Activated CD8-positive, alpha-beta T cell treated with anti-CD3 and anti-CD28 coated beads, Interleukin-2, amount 10 ng/mL, durations not matched to agents 7 days and 5 days (primary cell): ENCODE measurements at regions not wholly inside any gene's neighbourhood (a gene's known extent, or its start where the extent isn't known, plus 50 kb on each side); places are given as distances from the start of the nearest gene placed in this dataset.
"Not testable (repeated sequence)": the region's sequence is repeated elsewhere in the genome, so short reads cannot be mapped to it uniquely, and the experiment has no call there.

Experiments used
- ATAC-seq: fragments of 150-1000 bp; cut with Tn5 transposase; one replicate; pipeline ENCODE4 v1.10.0; 2021; ENCODE audit warnings: moderate library complexity
- CTCF ChIA-PET: fragments of 350-600 bp; sonication (Branson Sonifier 250); formaldehyde crosslinking; loops from one replicate; lab custom pipeline; 2021; ENCODE audit warnings: antibody characterized with exemption; lab: Charles Lee
- POLR2A ChIA-PET: fragments of 350-600 bp; sonication (Branson Sonifier 250); formaldehyde crosslinking; loops from one replicate; lab custom pipeline; 2021; ENCODE audit warnings: antibody characterized with exemption; lab: Charles Lee
- DNase-seq: peaks from one replicate; pipeline ENCODE4 v3.0.0-alpha.2; 2020
- H3K27ac Mint-ChIP-seq: one replicate; pipeline ENCODE4 v1.8.0; 2021; ENCODE audit warnings: mild to moderate bottlenecking, mixed read lengths
- H3K27me3 Mint-ChIP-seq: one replicate; pipeline ENCODE4 v1.8.0; 2021; ENCODE audit warnings: low read depth, mixed read lengths
- H3K36me3 Mint-ChIP-seq: one replicate; pipeline ENCODE4 v1.8.0; 2021; ENCODE audit warnings: low read depth, mixed read lengths
- H3K4me1 Mint-ChIP-seq: one replicate; pipeline ENCODE4 v1.8.0; 2021; ENCODE audit warnings: low read depth, mixed read lengths
- H3K4me3 Mint-ChIP-seq: one replicate; pipeline ENCODE4 v1.8.0; 2021; ENCODE audit warnings: mild to moderate bottlenecking, mixed read lengths
- H3K9me3 Mint-ChIP-seq: one replicate; pipeline ENCODE4 v1.8.0; 2022; ENCODE audit warnings: mixed read lengths; ENCODE audit not compliant: insufficient read depth

DNA sequence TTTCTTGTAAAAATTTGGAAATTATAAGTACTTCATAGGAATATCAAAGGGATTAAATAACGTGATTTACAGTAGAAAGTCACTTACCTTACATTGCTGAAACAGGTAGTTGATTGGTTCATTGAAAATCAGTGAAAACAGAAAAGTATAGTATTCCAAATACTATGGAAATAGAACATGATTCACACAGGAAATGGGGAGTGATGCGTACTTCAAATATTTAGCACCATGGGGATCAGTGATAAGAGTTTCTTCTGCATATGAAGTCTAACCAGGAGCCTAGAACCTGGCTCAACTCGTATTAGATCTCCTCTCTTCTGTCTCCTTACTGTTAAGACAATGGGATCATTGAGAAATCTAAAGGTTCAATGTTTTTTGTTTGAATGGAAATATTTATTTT, 133.3 kb downstream of the FAM174A start:
- Mint-ChIP-seq H3K27me3 (peaks cover under 1% of the 10 kb centered on the region), H3K36me3 (no peaks in the 10 kb centered on the region), H3K27ac (no peak overlapping the region), H3K9me3 (no peaks in the 10 kb centered on the region), H3K4me3 (no peak overlapping the region), H3K4me1 (peaks cover 7% of the 10 kb centered on the region)
- DNase-seq: no peak
- ATAC-seq: no peak
- POLR2A ChIA-PET: no interaction called here
- CTCF ChIA-PET: no interaction called here

- no peak overlapping the region for H3K4me3 Mint-ChIP-seq
- no peaks in the 10 kb centered on the region for H3K36me3 Mint-ChIP-seq
- ATAC-seq (no peak), DNase-seq (no peak)
- CTCF ChIA-PET: interaction anchor here (0.6 to 0.7 kb wide), 2 partner anchors 29 to 981 kb away, joined by 3 read pairs; no protein-coding TSS in a partner anchor
- peaks cover 4% of the 10 kb centered on the region for H3K9me3 Mint-ChIP-seq
- peaks cover 8% of the 10 kb centered on the region for H3K4me1 Mint-ChIP-seq
- POLR2A ChIA-PET: no interaction called here
- H3K27me3 Mint-ChIP-seq: peaks cover 3% of the 10 kb centered on the region
- no peak overlapping the region for H3K27ac Mint-ChIP-seq
Observed at GRCh38 chr5:100676817-100677631, 141.8 kb downstream of the FAM174A start.

DNA sequence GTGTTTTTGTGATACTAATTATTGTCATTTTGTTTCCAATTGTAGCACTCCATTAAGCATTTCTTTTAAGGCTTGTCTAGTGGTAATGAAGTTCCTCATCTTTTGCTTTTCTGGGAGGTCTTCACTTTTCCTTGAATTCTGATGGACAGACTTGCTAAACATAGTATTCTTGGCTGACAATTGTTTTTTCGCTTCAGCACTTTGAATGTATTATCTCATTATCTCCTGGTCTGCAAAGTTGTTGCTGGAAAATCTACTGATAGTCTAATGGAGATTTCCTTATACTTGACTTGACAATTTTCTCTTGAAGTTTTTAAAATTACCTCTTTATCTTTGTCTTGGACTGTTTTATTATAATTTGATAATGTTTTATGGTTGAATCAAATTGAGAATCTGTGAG, 147.5 kb downstream of the FAM174A start:
- no peaks in the 10 kb centered on the region for H3K36me3 Mint-ChIP-seq
- H3K27me3 Mint-ChIP-seq: no peaks in the 10 kb centered on the region
- no peak overlapping the region for H3K4me3 Mint-ChIP-seq
- POLR2A ChIA-PET: no interaction called here
- no peak overlapping the region for H3K27ac Mint-ChIP-seq
- H3K4me1 Mint-ChIP-seq: no peaks in the 10 kb centered on the region
- H3K9me3 Mint-ChIP-seq: peaks cover 25% of the 10 kb centered on the region
- DNase-seq: no peak
- ATAC-seq: no peak
- CTCF ChIA-PET: no interaction called here

- DNase-seq: no peak
- Mint-ChIP-seq H3K4me3 (no peak overlapping the region), H3K4me1 (no peaks in the 10 kb centered on the region), H3K27ac (no peak overlapping the region), H3K9me3 (peaks cover 25% of the 10 kb centered on the region), H3K27me3 (no peaks in the 10 kb centered on the region), H3K36me3 (no peaks in the 10 kb centered on the region)
- ChIA-PET CTCF (no interaction called here), POLR2A (no interaction called here)
- no peak for ATAC-seq
Observed at GRCh38 chr5:100683881-100684280, 148.7 kb downstream of the FAM174A start.

DNA sequence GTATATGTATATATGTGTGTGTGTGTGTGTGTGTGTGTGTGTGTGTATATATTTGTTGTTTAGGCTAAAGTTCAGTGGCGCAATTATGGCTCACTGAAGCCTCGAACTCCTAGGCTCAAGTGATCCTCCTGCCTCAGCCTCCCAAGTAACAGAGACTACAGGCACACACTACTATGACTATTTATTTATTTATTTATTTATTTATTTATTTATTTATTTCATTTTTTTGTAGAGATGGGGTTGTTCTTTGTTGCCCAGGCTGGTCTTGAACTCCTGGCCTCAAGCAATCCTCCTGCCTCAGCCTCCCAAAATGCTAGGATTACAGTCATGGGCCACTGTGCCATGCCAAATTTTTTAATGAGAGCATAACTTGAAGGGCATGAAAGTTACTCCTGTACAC, 149.9 kb downstream of the FAM174A start:
- H3K9me3 Mint-ChIP-seq: peaks cover 21% of the 10 kb centered on the region
- H3K27ac Mint-ChIP-seq, H3K4me1 Mint-ChIP-seq, H3K36me3 Mint-ChIP-seq, H3K4me3 Mint-ChIP-seq, POLR2A ChIA-PET, DNase-seq, H3K27me3 Mint-ChIP-seq, ATAC-seq: not testable (repeated sequence)
- CTCF ChIA-PET: interaction anchor here (0.7 kb wide), 1 partner anchor 30 kb away, joined by 3 read pairs; no protein-coding TSS in a partner anchor

GRCh38 chr5:100688834-100689233, 153.7 kb downstream of the FAM174A start:
- ATAC-seq, POLR2A ChIA-PET, H3K27me3 Mint-ChIP-seq, DNase-seq, H3K9me3 Mint-ChIP-seq, H3K4me1 Mint-ChIP-seq, H3K36me3 Mint-ChIP-seq, H3K27ac Mint-ChIP-seq, H3K4me3 Mint-ChIP-seq: not testable (repeated sequence)
- CTCF ChIA-PET: interaction anchor here (1.8 kb wide), 1 partner anchor 9 kb away, joined by 6 read pairs; no protein-coding TSS in a partner anchor

DNA sequence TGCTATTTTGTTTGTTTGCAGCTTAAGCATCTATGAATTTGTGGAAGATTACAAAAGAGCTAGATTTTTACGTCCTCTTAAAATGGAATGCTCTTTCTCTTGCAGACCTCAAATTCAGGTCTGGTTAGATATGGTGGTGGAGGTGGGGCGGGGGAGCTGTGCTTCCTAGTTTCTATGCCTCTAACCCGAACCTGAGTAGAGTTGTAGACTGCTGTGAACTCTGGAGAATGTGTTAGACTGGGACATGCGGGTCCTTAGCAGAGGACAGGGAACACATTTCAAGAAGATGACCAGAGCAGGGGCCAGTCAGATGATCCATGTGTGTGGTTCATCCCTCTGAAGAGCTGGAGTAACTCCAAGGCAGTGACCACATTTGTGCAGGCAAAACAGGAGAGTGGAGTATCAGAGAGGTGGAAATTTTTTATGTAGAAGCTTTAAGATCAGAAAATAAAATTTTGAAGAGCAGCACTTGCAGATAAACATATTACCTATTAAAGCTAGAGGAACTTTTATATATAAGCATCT, 154.9 kb downstream of the FAM174A start:
- Mint-ChIP-seq H3K27ac (no peak overlapping the region), H3K4me3 (no peak overlapping the region), H3K4me1 (peaks cover 2% of the 10 kb centered on the region), H3K27me3 (no peaks in the 10 kb centered on the region), H3K9me3 (no peaks in the 10 kb centered on the region), H3K36me3 (no peaks in the 10 kb centered on the region)
- no peak for ATAC-seq
- POLR2A ChIA-PET: interaction anchor here (0.6 kb wide), 1 partner anchor 1406 kb away, joined by 3 read pairs; no protein-coding TSS in a partner anchor
- CTCF ChIA-PET: interaction anchor here (1.8 kb wide), 1 partner anchor 8 kb away, joined by 6 read pairs; no protein-coding TSS in a partner anchor
- DNase-seq: no peak

DNA sequence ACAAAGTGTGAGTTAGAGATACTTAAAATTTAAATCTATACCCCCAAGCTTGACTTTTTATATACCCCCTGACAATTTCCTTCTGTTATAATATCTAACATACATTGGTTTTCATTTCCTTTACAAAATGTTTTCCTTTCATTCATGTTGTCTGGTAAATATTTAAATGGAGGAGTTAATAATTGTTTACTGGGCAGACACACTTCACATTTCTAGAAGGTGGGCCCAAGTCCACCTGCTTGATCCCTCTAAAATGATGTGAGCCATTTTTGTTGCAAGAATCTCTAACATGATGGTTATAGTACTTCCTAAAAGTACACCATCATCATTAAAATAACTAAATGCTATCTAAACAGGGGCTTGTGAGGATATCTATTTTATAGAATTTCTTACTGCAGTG, 155.9 kb downstream of the FAM174A start:
- Mint-ChIP-seq H3K9me3 (no peaks in the 10 kb centered on the region), H3K27me3 (no peaks in the 10 kb centered on the region), H3K36me3 (no peaks in the 10 kb centered on the region), H3K4me3 (no peak overlapping the region), H3K4me1 (peaks cover 5% of the 10 kb centered on the region), H3K27ac (no peak overlapping the region)
- CTCF ChIA-PET: no interaction called here
- POLR2A ChIA-PET: no interaction called here
- DNase-seq: no peak
- no peak for ATAC-seq

GRCh38 chr5:100691548-100691947, 156.4 kb downstream of the FAM174A start:
- Mint-ChIP-seq H3K27me3 (no peaks in the 10 kb centered on the region), H3K36me3 (no peaks in the 10 kb centered on the region)

GRCh38 chr5:100693481-100693880, 158.3 kb downstream of the FAM174A start:
- no peak for ATAC-seq
- CTCF ChIA-PET: no interaction called here
- Mint-ChIP-seq H3K4me3 (no peak overlapping the region), H3K27ac (no peak overlapping the region), H3K36me3 (no peaks in the 10 kb centered on the region), H3K4me1 (peaks cover 6% of the 10 kb centered on the region), H3K9me3 (no peaks in the 10 kb centered on the region), H3K27me3 (no peaks in the 10 kb centered on the region)
- POLR2A ChIA-PET: no interaction called here
- no peak for DNase-seq

More at GRCh38 chr5:100691548-100691947, 156.4 kb downstream of the FAM174A start:
- ATAC-seq (no peak), DNase-seq (no peak)
- Mint-ChIP-seq H3K4me1 (peaks cover 6% of the 10 kb centered on the region), H3K4me3 (no peak overlapping the region), H3K9me3 (no peaks in the 10 kb centered on the region), H3K27ac (no peak overlapping the region)
- ChIA-PET CTCF (no interaction called here), POLR2A (interaction anchor here (1.1 kb wide), 1 partner anchor 210 kb away, joined by 4 read pairs; no protein-coding TSS in a partner anchor)

DNA sequence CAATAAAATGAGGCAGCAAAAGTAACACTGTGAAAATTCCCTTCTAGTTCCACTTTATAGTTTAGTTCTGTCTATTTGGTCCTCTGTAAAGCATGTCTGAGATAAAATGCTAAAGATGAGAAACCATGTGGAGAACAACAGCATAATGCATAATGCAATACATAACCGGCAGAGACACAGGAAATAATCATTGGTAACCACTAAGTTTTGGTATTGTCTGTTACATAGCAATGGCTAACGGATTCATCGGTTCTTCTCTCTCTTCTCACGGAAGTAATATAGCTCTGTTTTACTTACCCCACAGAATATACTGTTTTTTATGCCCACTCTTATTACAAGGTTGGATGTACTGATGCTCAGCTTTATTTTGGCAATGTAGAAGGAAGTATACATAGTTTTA, 158.9 kb downstream of the FAM174A start:
- H3K9me3 Mint-ChIP-seq: no peaks in the 10 kb centered on the region
- no peaks in the 10 kb centered on the region for H3K27me3 Mint-ChIP-seq
- ATAC-seq: no peak
- CTCF ChIA-PET: interaction anchor here (1.0 kb wide), 1 partner anchor 15 kb away, joined by 3 read pairs; no protein-coding TSS in a partner anchor
- H3K27ac Mint-ChIP-seq: no peak overlapping the region
- H3K4me1 Mint-ChIP-seq: peaks cover 6% of the 10 kb centered on the region
- H3K36me3 Mint-ChIP-seq: no peaks in the 10 kb centered on the region
- POLR2A ChIA-PET: no interaction called here
- no peak overlapping the region for H3K4me3 Mint-ChIP-seq
- no peak for DNase-seq

GRCh38 chr5:100697970-100698369, 162.8 kb downstream of the FAM174A start:
- no peaks in the 10 kb centered on the region for H3K9me3 Mint-ChIP-seq
- no peaks in the 10 kb centered on the region for H3K27me3 Mint-ChIP-seq
- H3K4me1 Mint-ChIP-seq: peaks cover 6% of the 10 kb centered on the region
- ChIA-PET CTCF (interaction anchor here (1.1 to 1.5 kb wide), 3 partner anchors 8 to 199 kb away, joined by 3 to 6 read pairs (median 4); no protein-coding TSS in a partner anchor), POLR2A (no interaction called here)
- ATAC-seq: no peak
- DNase-seq: no peak
- no peaks in the 10 kb centered on the region for H3K36me3 Mint-ChIP-seq
- H3K4me3 Mint-ChIP-seq: no peak overlapping the region
- no peak overlapping the region for H3K27ac Mint-ChIP-seq
